CD14-positive monocyte (primary cell): ENCODE measurements at regions not wholly inside any gene's neighbourhood (a gene's known extent, or its start where the extent isn't known, plus 50 kb on each side); places are given as distances from the start of the nearest gene placed in this dataset.

Experiments used
- DNase-seq, 3 donors: peaks; one replicate each; pipeline ENCODE4 v3.0.0-alpha.2; 2011 to 2022
- H2AFZ ChIP-seq: 2 replicates; pipeline ENCODE4 v1.6.0; 2012; ENCODE audit warnings: mild to moderate bottlenecking, low read depth, low read length, inconsistent platforms; ENCODE audit not compliant: insufficient read depth, poor library complexity, severe bottlenecking
- H3K27ac ChIP-seq, 2 donors: 1 replicate in 1 of 2; 2 replicates in 1 of 2; pipeline ENCODE4 v1.5.1; 2012 to 2013; ENCODE audit warnings: low read length in 2 of 2, control low read depth in 1 of 2, inconsistent platforms in 1 of 2, low read depth in 1 of 2, mild to moderate bottlenecking in 1 of 2
- H3K27me3 ChIP-seq, 2 donors: one replicate each; pipeline versions ENCODE4 v1.6.0 to v1.6.1; 2011 to 2013; ENCODE audit warnings: low read length in 2 of 2; ENCODE audit not compliant: control insufficient read depth in 2 of 2, insufficient read depth in 2 of 2
- H3K36me3 ChIP-seq, 2 donors: replicated peaks in 1 of 2; 1 replicate in 1 of 2; 2 replicates in 1 of 2; pipeline versions ENCODE4 v1.5.1 to v1.6.1; 2012 to 2013; ENCODE audit warnings: low read length in 2 of 2, control low read depth in 1 of 2, inconsistent platforms in 1 of 2, mild to moderate bottlenecking in 1 of 2; ENCODE audit not compliant: insufficient read depth in 2 of 2, control insufficient read depth in 1 of 2
- H3K4me1 ChIP-seq, 2 donors: 1 replicate in 1 of 2; 2 replicates in 1 of 2; pipeline versions ENCODE4 v1.5.1 to v1.6.1; 2012 to 2013; ENCODE audit warnings: low read length in 2 of 2, control low read depth in 1 of 2, inconsistent platforms in 1 of 2, mild to moderate bottlenecking in 1 of 2, moderate library complexity in 1 of 2; ENCODE audit not compliant: insufficient read depth in 2 of 2, control insufficient read depth in 1 of 2
- H3K4me2 ChIP-seq: replicated peaks from 2 replicates; pipeline ENCODE3; 2012; ENCODE audit warnings: low read length, moderate library complexity, mild to moderate bottlenecking; ENCODE audit not compliant: poor library complexity, severe bottlenecking; ENCODE audit errors: extremely low read depth
- H3K4me3 ChIP-seq, 3 experiments: fragments of 200-600 bp in 1 of 3; sonication (generic) in 1 of 3; replicated peaks in 1 of 3; 1 replicate in 2 of 3; 2 replicates in 1 of 3; pipeline ENCODE4 v1.5.1; 2011 to 2013; ENCODE audit warnings: low read length in 3 of 3, mild to moderate bottlenecking in 3 of 3, control low read depth in 2 of 3, low read depth in 2 of 3, inconsistent platforms in 1 of 3, moderate library complexity in 1 of 3
- H3K79me2 ChIP-seq: 2 replicates; pipeline ENCODE4 v1.6.0; 2012; ENCODE audit warnings: mild to moderate bottlenecking, control low read depth, inconsistent platforms, low read length, moderate library complexity; ENCODE audit not compliant: insufficient read depth
- H3K9ac ChIP-seq: 2 replicates; pipeline ENCODE4 v1.6.0; 2017; ENCODE audit warnings: low read length, mild to moderate bottlenecking; ENCODE audit not compliant: insufficient read depth, poor library complexity, severe bottlenecking
- H3K9me3 ChIP-seq, 2 donors: replicated peaks in 1 of 2; 1 replicate in 1 of 2; 2 replicates in 1 of 2; pipeline versions ENCODE4 v1.5.1 to v1.6.1; 2012 to 2013; ENCODE audit warnings: low read length in 2 of 2, control low read depth in 1 of 2; ENCODE audit not compliant: control insufficient read depth in 1 of 2, insufficient read depth in 1 of 2
- H4K20me1 ChIP-seq: 2 replicates; pipeline ENCODE4 v1.6.0; 2012; ENCODE audit warnings: mild to moderate bottlenecking, low read length, control low read depth, moderate library complexity; ENCODE audit not compliant: insufficient read depth
- H3K27ac Mint-ChIP-seq, 7 donors: one replicate each; pipeline ENCODE4 v1.8.0; 2020; ENCODE audit warnings: mild to moderate bottlenecking in 7 of 7, mixed read lengths in 7 of 7, moderate library complexity in 6 of 7, inconsistent platforms in 2 of 7
- H3K27me3 Mint-ChIP-seq, 3 donors: one replicate each; pipeline ENCODE4 v1.8.0; 2021 to 2022; ENCODE audit warnings: low read depth in 3 of 3, mild to moderate bottlenecking in 3 of 3, mixed read lengths in 3 of 3, moderate library complexity in 3 of 3, inconsistent platforms in 1 of 3
- H3K36me3 Mint-ChIP-seq, 2 donors: one replicate each; pipeline ENCODE4 v1.8.0; 2020; ENCODE audit warnings: mixed read lengths in 2 of 2, inconsistent platforms in 1 of 2, mild to moderate bottlenecking in 1 of 2
- H3K4me1 Mint-ChIP-seq: one replicate; pipeline ENCODE4 v1.8.0; 2020; ENCODE audit warnings: mild to moderate bottlenecking, mixed read lengths
- H3K4me3 Mint-ChIP-seq, 2 donors: one replicate each; pipeline ENCODE4 v1.8.0; 2020; ENCODE audit warnings: mild to moderate bottlenecking in 2 of 2, mixed read lengths in 2 of 2, moderate library complexity in 1 of 2
- H3K9me3 Mint-ChIP-seq, 7 donors: one replicate each; pipeline ENCODE4 v1.8.0; 2020 to 2022; ENCODE audit warnings: mixed read lengths in 7 of 7, mild to moderate bottlenecking in 6 of 7, moderate library complexity in 6 of 7, inconsistent platforms in 2 of 7
- WGBS: methylation state at CpG from one replicate; pipeline ENCODE4 v1.1.5; 2013; ENCODE audit warnings: missing lambda C conversion rate; ENCODE audit not compliant: insufficient coverage; 5-methylcytosine and 5-hydroxymethylcytosine counted together
- intact Hi-C, 2 donors: fragments of 100-400 bp; cut with micrococcal nuclease; formaldehyde crosslinking; loops; one replicate each; pipeline versions ENCODE4 v1.15.0 to v1.15.1; 2023
- TF ChIP-seq, protein P1 (sequence below): fragments of 200-600 bp; IDR thresholded peaks from one replicate; pipeline ENCODE4 v1.8.0; 2022; ENCODE audit warnings: antibody characterized with exemption, mild to moderate bottlenecking

DNA sequence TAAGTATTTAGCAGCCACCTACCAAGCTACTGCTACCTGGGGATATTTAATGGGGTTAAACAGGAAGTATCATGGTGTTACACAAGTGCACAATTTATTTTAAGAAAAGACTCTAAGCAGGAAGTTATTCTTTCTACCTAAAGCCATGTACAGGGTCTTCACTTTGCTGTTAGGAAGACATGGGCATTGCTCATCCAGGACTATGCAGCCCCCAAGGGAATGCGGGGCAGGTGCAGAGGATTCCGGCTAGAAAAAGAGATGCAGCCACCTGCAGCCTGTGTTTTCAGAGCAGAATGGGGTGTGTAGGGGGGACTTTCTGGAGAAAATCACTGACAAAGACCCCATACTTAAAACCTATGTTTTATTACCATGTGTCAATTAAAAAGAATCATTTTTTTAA, 399.1 kb upstream of the NOX3 start:
- no peak overlapping the region for H3K27ac Mint-ChIP-seq
- Histone ChIP-seq H4K20me1 (no peaks in the 10 kb centered on the region), H3K27ac (no peak overlapping the region), H3K36me3 (no peaks in the 10 kb centered on the region), H3K9ac (no peak overlapping the region), H3K79me2 (no peaks in the 10 kb centered on the region), H3K9me3 (peaks cover 1 to 9% of the 10 kb centered on the region in 2 donors), H3K4me2 (no peak overlapping the region), H3K4me1 (peaks cover 6 to 8% of the 10 kb centered on the region in 2 donors), H3K4me3 (no peak overlapping the region), H2AFZ (no peak overlapping the region), H3K27me3 (no peaks in the 10 kb centered on the region)
- H3K27me3 Mint-ChIP-seq = peaks cover 0 to 2% (median 2%) of the 10 kb centered on the region in 3 donors
- H3K4me1 Mint-ChIP-seq = peaks cover 10% of the 10 kb centered on the region
- intact Hi-C loops = no loop called here
- WGBS = 100% methylated on average over 1 of the region's 2 CpGs
- peaks cover 1 to 14% (median 8%) of the 10 kb centered on the region in 7 donors for H3K9me3 Mint-ChIP-seq
- no peak for DNase-seq
- no peak overlapping the region for H3K4me3 Mint-ChIP-seq
- no peaks in the 10 kb centered on the region for H3K36me3 Mint-ChIP-seq
- TF ChIP-seq, protein P1, sequence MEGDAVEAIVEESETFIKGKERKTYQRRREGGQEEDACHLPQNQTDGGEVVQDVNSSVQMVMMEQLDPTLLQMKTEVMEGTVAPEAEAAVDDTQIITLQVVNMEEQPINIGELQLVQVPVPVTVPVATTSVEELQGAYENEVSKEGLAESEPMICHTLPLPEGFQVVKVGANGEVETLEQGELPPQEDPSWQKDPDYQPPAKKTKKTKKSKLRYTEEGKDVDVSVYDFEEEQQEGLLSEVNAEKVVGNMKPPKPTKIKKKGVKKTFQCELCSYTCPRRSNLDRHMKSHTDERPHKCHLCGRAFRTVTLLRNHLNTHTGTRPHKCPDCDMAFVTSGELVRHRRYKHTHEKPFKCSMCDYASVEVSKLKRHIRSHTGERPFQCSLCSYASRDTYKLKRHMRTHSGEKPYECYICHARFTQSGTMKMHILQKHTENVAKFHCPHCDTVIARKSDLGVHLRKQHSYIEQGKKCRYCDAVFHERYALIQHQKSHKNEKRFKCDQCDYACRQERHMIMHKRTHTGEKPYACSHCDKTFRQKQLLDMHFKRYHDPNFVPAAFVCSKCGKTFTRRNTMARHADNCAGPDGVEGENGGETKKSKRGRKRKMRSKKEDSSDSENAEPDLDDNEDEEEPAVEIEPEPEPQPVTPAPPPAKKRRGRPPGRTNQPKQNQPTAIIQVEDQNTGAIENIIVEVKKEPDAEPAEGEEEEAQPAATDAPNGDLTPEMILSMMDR = no peak

DNA sequence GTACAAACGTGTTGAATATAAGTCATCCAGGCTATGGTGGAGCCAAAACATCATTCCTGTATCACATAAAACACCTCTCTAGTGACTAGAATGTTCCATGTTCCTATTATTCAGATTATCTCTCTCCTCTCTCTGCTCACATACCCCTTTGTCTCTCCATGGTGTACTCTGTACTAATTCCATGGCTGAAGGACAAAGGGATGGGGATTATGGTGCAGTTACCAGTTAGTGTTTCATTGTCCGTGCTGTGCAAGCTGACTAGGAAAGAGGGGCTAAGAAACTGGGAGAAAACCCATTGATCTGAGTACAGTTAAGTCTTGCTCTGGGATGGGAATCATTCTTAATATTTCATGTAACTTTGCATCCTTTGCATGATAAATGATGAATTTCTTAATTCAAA, 397.4 kb upstream of the NOX3 start:
- Mint-ChIP-seq H3K4me3 (no peak overlapping the region), H3K36me3 (no peaks in the 10 kb centered on the region), H3K27ac (no peak overlapping the region), H3K4me1 (peaks cover 10% of the 10 kb centered on the region), H3K27me3 (peaks cover 0 to 2% (median 2%) of the 10 kb centered on the region in 3 donors), H3K9me3 (peaks cover 0 to under 1% (median 0%) of the 10 kb centered on the region in 7 donors)
- H3K79me2 ChIP-seq = no peaks in the 10 kb centered on the region
- no peaks in the 10 kb centered on the region for H4K20me1 ChIP-seq
- H3K36me3 ChIP-seq = no peaks in the 10 kb centered on the region
- WGBS = 100% methylated on average over 1 of the region's 2 CpGs
- H3K27ac ChIP-seq = no peak overlapping the region
- intact Hi-C loops = no loop called here
- no peaks in the 10 kb centered on the region for H3K27me3 ChIP-seq
- no peaks in the 10 kb centered on the region for H3K9me3 ChIP-seq
- H3K4me2 ChIP-seq = no peak overlapping the region
- peaks cover 6 to 8% of the 10 kb centered on the region in 2 donors for H3K4me1 ChIP-seq
- no peak overlapping the region for H2AFZ ChIP-seq
- no peak for DNase-seq
- TF ChIP-seq, protein P1 = no peak
- no peak overlapping the region for H3K4me3 ChIP-seq
- no peak overlapping the region for H3K9ac ChIP-seq
